ENCODE measurements at regions not wholly inside any gene's neighbourhood (a gene's known extent, or its start where the extent isn't known, plus 50 kb on each side); places are given as distances from the start of the nearest gene placed in this dataset.

DNA sequence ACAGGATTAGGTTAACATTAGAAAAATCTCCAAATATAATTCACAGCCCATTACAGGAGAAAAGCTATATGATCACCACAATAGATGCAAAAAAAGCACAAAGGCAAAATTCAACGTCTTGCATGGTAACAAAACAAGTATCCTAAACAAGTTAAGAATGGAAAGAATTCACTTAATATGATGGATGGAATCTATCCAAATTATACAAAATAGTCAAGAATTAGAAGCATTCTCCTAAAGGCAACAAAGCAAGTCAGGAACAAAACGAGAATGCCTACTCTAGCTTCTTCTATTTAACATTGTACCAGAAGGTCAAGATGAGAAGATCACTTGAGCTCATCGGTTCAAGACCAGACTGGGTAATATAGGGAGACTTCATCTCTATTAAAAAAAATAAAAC is 442.8 kb downstream of the SETD4 start:
- H3K4me3 ChIP-seq (ENCODE audit: low read depth, low read length), result no peak overlapping the region
- no peak for DNase-seq (ENCODE audit: low read depth, low spot score)
- in situ Hi-C loops (cut with HindIII; ENCODE audit: low sequenced_read_pairs), result no loop called here
- TF ChIP-seq, protein P1, sequence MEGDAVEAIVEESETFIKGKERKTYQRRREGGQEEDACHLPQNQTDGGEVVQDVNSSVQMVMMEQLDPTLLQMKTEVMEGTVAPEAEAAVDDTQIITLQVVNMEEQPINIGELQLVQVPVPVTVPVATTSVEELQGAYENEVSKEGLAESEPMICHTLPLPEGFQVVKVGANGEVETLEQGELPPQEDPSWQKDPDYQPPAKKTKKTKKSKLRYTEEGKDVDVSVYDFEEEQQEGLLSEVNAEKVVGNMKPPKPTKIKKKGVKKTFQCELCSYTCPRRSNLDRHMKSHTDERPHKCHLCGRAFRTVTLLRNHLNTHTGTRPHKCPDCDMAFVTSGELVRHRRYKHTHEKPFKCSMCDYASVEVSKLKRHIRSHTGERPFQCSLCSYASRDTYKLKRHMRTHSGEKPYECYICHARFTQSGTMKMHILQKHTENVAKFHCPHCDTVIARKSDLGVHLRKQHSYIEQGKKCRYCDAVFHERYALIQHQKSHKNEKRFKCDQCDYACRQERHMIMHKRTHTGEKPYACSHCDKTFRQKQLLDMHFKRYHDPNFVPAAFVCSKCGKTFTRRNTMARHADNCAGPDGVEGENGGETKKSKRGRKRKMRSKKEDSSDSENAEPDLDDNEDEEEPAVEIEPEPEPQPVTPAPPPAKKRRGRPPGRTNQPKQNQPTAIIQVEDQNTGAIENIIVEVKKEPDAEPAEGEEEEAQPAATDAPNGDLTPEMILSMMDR (IDR thresholded peaks at IDR 0.05; ENCODE audit: low read depth, low read length), result no peak

GRCh38 chr21:35616090-35616489 is 444.2 kb downstream of the SETD4 start:
- DNase-seq (ENCODE audit: low read depth, low spot score), result peak; percentile 75
- TF ChIP-seq, protein P1 (IDR thresholded peaks at IDR 0.05; ENCODE audit: low read depth, low read length), result peak; percentile 54
- no peak overlapping the region for H3K4me3 ChIP-seq (ENCODE audit: low read depth, low read length)
- in situ Hi-C loops (cut with HindIII; ENCODE audit: low sequenced_read_pairs), result no loop called here

DNA sequence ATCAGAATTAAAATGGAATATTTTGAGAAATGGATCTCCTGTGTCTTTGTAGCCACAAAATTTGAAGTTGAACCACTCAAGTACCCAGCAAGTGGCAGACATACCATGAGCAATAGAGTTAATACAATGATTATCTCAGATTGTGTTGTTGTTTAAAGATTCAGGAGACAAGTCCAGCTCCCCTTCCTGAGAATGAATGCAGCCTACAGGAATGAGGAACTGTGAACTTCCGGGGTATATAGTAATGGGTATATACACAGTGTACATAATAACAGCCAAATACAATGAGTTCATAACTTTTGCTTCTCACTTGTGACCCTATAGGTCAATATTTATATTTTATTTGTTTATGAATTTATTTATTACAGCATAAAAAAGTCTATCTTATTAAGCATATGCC is 445.0 kb downstream of the SETD4 start:
- H3K4me3 ChIP-seq (ENCODE audit: low read depth, low read length), result no peak overlapping the region
- no peak for DNase-seq (ENCODE audit: low read depth, low spot score)
- TF ChIP-seq, protein P1 (IDR thresholded peaks at IDR 0.05; ENCODE audit: low read depth, low read length), result no peak
- in situ Hi-C loops (cut with HindIII; ENCODE audit: low sequenced_read_pairs), result no loop called here

DNA sequence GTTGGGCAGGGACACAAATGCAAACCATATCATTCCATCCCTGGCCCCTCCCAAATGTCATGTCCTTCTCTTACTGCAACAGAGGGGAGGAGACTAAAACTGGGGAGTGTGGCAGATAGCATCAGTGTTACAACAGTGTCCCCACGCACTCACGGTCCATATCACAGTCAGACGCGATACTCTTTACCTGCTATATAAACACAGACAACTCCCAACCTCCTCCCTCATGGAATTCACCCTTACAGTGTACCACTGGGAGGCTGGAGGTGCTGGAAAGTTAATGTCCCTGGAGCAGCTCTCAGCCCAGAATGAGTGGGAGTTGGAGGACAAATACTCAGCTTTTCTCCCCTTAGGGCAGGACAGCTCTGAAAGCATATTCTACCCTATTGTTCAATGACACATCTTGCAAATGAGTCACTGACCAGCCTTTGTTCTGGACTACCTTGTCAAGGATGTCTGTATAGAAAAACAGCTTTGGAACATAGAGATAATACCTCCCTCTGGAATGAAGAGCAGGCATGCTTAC is 445.9 kb downstream of the SETD4 start:
- TF ChIP-seq, protein P1 (IDR thresholded peaks at IDR 0.05; ENCODE audit: low read depth, low read length), result no peak
- no peak overlapping the region for H3K4me3 ChIP-seq (ENCODE audit: low read depth, low read length)
- in situ Hi-C loops (cut with HindIII; ENCODE audit: low sequenced_read_pairs), result no loop called here
- DNase-seq (ENCODE audit: low read depth, low spot score), result peak; percentile 48

DNA sequence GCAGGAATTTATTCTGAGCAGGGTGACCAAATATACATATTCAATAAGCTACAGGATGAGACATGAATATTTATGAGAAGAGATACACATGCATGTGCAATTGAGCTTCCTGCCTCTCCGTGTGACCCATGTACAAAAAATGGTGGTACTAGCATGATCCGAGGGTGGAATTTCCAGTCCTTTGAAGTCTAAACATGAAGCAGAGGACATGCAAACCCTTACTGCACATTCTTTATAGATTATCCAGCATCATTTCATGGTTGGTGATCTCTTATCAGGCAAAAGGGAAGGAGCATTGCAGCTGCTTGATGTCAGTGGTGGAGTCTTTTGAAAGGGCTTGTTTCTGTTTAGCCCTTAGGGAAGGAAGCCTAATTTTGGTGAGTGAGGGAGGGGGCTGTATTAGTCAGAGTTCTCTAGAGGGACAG is 448.6 kb downstream of the SETD4 start:
- no peak for DNase-seq (ENCODE audit: low read depth, low spot score)
- no peak overlapping the region for H3K4me3 ChIP-seq (ENCODE audit: low read depth, low read length)
- in situ Hi-C loops (cut with HindIII; ENCODE audit: low sequenced_read_pairs), result no loop called here
- TF ChIP-seq, protein P1 (IDR thresholded peaks at IDR 0.05; ENCODE audit: low read depth, low read length), result no peak

- TF ChIP-seq, protein P1 (IDR thresholded peaks at IDR 0.05; ENCODE audit: low read depth, low read length), result no peak
- DNase-seq (ENCODE audit: low read depth, low spot score), result no peak
- in situ Hi-C loops (cut with HindIII; ENCODE audit: low sequenced_read_pairs), result no loop called here
- no peak overlapping the region for H3K4me3 ChIP-seq (ENCODE audit: low read depth, low read length)
These were observed 451.1 kb downstream of the SETD4 start for GRCh38 chr21:35609263-35609662.

- H3K4me3 ChIP-seq (ENCODE audit: low read depth, low read length), result no peak overlapping the region
- no peak for DNase-seq (ENCODE audit: low read depth, low spot score)
- in situ Hi-C loops (cut with HindIII; ENCODE audit: low sequenced_read_pairs), result no loop called here
- TF ChIP-seq, protein P1 (IDR thresholded peaks at IDR 0.05; ENCODE audit: low read depth, low read length), result no peak
These were observed 452.9 kb downstream of the SETD4 start for GRCh38 chr21:35607406-35607805.
